ENCODE measurements at regions not wholly inside any gene's neighbourhood (a gene's known extent, or its start where the extent isn't known, plus 50 kb on each side); places are given as distances from the start of the nearest gene placed in this dataset.

DNA sequence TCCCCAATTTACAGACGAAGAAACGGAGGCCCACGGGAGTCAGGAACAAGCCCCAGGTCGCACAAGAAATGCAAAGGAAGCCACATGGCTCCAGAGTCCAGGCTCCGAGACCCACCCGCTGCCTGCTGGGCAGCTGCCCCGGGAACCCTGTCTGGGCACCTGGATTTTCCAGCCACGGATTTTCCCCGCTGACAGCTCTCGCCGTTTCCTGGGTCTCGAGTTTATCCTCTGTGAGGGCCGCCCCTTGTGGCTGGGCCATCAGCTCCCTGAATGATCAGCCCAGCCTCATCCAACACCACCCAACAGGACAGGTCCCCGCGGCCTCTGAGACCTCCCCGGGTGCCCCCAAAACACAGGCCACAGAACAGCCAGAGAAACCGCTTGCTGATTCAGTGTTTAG, 189.7 kb downstream of the BRD1 start:
- no peak for DNase-seq

DNA sequence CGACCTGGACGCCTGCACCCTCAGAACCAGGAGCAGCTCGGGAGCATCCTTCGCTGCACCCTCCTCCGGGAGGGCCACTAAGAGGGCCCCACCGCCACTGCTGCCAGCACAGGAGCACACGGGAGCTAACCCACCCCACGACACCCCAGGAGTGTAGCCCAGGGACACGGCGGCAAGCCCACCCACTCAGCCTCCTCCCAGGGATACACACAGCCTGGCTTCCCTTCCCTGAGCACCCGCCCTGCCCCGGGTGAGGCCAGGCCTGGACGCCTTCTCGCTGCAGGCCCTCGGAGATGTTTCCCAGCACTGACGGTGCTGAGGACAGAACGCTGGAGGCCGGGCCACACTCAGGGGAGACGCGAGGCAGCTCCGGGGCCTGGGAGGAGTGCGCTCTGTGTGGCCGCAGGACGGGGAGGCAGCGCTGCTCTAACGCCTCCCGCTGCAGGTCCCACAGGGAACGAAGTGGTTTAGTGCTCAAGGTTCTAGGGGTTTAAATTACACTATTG, 190.4 kb downstream of the BRD1 start:
- no peak for DNase-seq

DNA sequence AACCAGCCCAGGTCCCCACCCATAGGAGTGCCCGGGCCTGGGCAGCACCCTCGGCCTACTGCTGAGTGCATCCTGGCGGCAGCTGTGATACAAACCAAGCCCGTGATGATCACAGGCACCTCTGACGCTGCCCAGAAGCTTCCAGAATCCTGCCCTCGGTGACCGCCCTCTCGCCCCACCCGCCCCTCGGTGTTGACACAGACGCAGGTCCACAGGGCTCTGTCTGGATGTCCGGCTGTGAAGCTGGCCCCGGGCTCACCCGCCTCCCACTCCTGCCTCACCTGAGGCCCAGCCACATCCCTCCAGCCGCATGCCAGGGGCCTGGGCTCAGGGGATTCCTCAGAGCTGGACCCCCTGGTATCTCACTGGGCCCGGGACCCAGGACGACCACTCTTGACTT, 191.0 kb downstream of the BRD1 start:
- no peak for DNase-seq

DNA sequence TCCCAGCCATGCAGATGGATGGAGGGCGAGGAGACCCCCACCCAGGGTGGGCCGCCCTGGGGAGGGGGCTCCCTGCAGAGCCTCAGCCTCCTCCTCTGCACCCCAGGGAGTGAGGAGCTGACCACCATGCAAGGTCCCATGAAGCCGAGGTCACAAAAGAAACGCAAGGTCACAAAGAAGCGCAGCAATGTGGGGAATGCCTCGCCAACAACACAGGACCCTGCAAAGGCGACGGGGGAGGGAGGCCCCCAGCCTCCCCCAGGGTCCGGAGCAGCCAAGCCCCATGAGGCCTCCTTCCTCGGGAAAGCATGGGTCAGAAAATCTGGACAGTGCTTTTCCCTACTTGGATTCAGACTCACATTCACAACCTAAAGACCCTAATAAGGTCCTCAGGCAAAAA, 191.5 kb downstream of the BRD1 start:
- DNase-seq, result no peak

DNA sequence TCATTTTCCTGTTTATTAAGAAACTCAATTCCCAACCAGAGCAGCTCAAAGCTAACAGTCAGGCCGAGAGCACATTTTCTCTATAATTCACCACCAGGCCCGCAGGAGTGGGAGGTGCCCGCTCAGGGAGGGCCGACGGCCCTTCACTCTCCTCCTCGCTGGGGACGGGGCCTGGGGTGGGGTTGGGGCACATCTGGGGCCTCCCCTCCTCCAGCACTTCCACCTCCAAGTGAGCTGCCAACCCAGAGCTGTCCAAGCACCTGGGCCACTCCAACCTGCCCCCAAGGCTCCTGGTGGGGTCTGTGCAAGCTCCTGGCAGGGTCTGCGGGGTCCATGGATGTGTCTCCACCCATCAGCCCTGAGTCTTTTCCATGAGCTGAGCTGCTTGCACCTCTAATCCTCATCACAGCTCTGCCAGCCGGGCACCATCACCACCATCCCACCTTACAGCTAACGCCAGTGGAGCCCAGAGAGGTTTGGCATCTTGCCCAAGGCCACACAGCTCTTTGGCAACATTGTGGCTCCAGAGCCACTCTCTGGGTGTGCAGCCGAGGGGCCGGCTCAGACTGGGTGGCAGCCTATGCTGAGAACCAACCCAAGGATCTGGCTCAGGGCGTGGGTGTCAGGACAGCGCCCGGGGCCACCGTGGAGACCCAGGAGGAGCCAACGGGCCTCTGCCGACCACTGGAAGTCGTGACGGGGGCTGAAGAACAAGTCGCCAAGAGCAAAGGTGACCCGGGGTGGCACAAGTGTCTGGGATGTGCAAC, 193.5 kb downstream of the BRD1 start:
- no peak for DNase-seq

DNA sequence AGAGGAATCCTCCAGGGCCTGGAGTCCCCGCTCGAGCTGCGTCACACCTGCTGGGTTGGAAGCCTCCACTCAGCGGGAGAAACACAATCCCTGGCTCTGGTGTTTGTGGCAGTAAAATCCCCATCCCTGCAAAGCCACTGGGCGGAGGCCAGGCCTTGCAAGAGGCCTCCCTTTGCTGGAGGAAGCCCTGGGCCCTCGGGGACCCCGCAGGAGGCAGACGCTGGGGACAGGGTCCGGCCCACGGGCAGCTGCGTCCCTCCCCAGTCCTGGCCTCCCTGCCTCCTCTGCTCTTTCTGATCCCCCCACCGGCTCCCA, 194.7 kb downstream of the BRD1 start:
- DNase-seq, result no peak

DNA sequence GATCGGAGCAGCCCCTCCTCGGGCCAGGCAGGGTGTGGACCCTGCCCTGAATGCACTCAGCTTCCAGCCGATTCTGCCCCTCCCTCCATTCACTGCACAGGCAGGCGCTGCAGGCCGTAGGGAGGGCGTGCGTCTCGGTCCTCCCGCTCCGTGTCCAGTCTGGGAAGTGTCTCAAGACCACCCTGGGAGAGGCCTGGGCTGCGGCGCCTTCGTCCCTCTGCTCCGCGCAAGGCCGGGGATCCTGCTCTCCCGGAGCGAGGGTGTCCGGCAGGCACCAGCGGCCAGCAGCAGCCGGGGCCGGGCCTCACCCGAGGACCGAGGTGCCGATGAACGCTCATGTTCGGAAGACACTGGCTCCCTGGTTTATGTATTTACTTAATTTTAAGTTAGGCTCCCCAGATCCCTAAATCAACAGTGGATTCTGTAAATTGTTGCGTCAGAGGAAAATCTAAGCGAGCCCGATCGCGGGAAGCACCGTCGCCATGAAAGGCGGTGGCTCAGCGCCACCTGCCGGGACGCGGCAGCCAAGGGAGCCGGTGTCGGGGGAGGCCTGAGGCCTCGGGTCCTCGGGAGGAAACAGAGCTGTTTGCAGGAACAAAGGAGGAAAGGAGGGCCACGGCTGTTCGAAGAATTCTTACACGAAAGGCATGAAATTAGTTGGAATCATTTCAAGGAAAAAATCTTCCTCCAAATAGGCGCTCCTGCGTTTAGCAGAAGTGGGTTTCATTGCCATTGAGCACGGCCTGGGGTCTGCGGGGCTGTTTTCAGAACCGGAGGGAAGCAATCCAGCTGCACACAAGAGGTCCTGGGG, 195.3 kb downstream of the BRD1 start:
- peak in 1 of 2 experiments; percentile 38 for DNase-seq

DNA sequence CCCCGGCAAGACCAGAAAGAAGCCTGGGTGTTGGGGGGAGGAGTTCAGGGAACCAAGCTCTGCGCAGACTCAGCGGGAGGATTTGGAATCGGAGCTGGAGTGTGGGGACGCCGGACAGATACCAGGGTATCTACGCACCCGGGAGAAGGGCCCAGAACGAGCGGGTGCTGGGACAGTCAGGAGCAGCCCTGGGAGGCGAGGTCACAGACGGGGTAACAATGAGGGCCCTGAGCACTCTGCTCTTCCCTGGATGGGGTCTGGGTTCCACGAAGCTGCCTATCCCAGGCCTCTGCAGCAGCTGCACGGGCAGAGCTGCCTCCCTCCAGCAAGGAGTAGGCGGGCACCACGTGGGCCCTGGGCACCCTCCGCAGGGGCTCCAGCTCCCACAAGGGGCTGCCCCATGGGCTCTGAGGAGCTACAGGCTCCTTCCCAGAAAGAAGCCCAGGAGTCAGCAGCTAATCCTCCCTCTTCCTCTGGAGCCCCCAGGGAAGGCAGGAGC, 197.2 kb downstream of the BRD1 start:
- no peak for DNase-seq

DNA sequence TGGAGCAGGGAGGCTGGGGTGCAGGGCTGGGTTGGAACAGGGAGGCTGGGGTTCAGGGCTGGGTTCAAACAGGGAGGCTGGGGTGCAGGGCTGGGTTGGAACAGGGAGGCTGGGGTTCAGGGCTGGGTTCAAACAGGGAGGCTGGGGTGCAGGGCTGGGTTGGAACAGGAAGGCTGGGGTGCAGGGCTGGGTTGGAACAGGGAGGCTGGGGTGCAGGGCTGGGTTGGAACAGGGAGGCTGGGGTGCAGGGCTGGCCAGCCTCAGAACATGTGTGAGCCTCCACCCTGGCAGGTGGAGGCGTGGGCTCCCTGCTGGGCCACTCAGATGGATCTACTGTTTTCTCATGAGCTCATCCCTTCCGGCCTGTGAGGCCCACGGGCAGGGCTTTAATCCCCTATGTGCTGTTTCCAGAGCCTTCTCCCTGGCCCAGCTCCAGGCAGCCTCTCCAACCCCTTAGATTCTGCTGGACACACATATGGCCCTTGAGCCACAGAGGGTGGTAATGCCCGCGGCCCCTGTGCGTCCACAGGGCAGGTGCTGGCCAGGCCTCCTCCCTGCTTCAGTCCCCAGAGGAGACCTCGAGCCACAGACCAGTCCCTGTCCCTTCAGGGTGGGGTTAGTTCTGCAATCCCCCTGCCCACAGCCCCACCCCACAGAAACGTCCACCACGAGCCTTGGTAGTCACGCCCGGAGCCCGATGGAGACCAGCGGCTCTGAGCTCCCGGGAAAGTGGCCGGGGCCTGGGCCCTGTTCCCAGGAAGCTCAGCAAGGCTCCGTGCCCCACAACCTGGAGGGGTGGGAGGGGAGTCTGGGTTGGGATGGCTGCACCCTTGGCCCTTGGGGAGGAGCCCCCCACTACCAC, 197.9 kb downstream of the BRD1 start:
- no peak for DNase-seq

DNA sequence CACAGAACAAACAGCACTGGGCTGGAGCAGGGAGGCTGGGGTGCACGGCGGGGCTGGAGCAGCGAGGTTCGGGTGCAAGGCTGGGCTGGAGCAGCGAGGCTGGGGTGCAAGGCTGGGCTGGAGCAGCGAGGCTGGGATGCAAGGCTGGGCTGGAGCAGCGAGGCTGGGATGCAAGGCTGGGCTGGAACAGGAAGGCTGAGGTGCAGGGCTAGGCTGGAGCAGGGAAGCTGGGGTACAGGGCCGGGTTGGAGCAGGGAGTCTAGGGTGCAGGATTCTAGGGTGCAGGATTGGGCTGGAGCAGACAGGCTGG, 198.5 kb downstream of the BRD1 start:
- no peak for DNase-seq

DNA sequence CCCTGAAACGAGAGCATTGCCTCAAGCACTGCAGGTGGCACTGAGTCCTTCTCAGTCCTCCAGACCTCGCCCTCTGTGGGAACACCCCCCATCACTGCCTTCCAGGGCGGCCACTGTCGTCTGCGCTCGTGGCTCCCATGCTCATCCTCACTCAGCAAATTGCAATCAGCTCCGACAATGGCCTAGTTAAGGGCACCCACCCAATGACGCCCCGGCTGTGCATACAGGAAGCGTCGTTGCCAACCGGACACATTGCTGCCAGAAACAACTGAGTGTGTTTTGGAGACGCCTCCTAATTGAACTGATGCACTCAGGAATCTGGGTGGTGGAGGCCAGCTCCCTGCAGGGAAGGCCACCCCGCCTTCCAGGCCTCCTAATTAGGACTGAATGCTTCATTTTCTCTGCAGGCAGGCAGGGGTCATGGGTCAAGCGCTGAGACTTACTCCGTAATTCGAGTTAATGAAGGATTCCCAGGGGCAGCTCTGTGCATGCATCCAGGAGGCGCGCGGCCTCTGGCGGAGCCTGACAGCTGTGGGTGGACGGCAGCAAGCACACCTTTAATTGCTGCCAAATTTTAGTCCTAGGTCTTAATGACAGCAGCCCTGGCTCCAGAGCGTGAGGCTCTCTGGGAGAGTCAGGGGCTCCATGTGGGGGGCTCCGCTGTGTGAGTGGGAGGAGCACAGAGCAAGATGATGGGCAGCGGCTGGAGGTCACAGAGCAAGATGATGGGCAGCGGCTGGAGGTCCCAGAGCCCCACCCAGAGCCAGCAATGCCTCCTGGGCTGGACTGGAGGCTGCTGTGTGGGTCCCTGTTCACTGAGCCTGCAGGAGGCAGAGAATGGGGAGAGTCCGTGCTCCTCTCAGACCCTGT, 199.0 kb downstream of the BRD1 start:
- DNase-seq, result no peak

DNA sequence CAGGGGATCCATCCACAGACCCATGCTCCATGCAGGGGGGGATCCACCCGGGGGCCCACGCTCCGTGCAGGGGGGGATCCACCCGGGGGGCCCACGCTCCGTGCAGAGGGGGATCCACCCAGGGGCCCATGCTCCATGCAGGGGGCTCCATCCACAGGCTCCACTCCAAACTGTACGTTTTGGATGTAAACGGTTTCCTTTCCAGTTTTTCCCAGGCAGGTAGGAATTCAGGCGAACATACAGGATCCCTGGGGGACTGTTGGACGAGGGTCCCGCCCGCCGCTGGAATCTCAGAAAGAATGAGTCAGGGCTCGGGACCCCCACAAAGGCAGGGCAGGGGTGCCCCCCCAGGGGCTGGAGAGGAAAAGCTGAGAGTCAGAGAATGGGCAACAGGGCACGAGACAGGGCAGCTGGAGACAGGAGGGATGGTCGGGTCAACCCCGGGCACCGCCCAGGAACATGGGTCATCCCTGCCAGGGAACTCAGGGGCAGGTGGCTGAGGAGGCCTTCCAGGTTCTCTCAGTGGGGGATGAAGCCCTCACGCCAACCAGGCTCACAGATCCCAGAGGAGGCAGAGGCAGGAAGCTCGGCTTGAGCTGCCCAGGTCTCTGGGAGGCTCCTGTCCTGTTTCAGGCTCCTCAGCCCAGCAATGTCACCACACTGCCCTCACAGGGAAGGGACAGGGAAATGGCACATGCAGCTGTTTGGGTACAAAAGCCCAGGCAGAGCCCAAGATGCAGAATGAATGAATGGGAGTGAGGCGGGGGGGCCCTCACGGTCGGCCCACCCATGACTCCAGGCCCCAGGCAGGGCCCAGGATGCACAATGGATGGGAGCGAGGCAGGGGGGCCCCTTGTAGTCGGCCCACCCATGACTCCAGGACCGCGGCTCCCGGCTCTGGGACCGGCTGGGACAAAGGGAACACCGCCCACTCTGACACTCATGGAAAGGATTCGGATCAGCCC, 200.2 kb downstream of the BRD1 start:
- no peak for DNase-seq

DNA sequence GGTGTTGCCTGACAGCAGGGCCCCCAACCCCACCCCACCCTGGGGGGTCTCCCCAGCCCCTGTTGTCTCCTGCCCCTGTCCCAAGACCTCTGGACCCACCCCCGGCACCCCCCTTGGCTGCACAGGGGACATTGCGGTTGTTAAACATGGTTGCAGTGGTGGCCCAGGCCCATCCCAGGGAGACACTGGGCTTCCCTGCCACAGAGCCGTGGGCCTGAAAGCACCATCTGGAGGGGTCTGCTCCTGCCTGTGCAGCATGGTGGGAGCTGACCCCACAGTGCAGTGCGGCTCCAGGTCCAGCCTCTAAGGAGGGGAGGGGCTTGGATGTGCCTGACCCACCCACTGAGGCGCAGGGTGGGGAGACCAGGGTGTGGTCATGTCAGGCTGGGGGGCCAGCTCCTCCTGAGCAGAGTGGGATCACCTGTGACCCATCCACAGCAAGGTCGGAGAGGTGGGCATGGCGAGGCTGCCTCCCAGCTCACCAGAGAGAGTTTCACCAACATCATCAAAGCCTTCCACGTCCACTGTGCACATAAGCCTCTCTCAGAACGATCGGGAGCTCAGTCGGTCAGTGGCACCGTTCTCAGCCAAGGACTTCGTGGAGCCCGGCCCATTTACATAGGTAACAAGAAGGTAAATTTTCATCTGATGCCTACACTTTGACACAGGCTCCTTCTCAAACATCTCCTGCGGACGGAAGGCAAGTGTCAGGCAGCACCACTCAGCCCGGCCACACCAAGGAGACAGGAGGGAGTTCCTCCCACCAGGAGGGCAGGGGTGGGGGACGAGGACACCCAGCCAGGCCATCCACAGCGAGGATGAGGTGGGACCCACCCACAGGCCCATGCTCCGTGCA, 201.1 kb downstream of the BRD1 start:
- no peak for DNase-seq

DNA sequence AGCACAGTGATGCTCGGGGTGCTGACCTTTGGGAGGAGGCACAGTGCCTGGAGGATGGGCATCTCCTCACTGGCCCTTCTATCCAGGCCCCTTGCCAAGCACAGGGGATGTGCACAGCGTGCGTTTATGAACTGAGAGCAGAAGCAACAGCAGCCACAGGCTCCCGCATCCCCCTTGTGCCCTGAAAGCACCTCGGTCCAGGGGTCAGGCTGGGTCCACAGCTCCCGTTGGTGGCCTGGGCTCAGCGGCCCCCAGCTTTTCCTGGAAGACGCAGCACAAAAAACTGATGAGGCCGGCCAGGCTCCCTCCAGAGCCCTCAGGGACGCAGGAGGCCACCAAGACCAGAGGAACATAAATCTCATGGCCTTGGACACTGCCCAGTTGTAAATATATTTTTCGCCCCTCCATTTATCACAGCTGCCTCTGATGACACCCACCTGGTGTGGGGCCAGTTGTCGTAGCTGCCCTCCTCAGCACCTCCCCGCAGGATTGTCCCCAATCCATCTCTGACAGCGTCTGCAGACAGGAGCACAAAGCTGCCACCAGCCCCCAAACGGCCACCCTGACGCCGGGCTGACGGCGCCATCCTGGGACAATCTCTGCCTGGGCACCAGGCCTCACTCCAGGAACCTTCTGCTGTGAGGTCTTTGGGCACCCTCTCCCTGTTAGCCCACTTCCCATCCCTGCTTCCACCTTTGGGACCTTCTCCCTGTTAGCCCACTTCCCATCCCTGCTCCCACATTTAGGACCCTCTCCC, 203.1 kb downstream of the BRD1 start:
- no peak for DNase-seq

DNA sequence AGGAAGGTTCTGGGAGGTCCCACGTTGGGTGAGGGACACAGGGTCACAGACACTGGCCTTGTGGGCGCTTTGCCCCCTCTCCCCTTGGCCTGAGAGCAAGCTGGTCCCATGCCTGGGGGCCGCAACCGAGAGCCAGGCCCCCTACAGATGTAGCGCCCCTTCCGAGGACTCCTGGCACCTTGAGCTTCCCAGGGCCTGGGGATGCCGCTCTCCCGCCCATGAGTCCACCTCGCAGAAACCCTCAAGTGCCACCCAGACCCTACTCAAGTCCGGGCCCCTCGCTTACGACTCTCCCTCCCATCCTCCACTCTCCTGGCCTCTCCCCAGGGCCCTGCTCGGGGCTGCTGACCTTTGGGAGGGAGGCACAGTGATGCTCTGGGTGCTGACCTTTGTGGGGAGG, 204.0 kb downstream of the BRD1 start:
- DNase-seq, result no peak

DNA sequence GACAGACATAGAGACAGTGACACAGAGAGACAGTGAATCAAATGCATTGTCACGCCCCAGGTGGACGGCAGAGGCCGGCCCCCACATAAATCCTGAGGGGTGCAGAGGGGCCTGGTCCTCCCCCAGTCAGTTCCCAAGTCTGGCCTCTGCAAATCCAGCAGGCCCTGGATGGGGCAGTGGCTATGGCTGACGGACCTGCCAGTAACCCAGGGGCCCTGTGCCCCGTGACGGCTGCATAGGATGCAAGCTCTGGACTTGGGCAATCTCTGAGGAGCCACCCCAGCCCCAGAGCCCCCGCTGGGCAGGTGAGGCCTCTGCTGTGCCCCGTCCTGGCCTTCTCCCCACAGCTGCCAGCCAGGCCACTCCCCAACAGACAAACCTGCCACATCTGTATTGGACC, 204.5 kb downstream of the BRD1 start:
- no peak for DNase-seq

DNA sequence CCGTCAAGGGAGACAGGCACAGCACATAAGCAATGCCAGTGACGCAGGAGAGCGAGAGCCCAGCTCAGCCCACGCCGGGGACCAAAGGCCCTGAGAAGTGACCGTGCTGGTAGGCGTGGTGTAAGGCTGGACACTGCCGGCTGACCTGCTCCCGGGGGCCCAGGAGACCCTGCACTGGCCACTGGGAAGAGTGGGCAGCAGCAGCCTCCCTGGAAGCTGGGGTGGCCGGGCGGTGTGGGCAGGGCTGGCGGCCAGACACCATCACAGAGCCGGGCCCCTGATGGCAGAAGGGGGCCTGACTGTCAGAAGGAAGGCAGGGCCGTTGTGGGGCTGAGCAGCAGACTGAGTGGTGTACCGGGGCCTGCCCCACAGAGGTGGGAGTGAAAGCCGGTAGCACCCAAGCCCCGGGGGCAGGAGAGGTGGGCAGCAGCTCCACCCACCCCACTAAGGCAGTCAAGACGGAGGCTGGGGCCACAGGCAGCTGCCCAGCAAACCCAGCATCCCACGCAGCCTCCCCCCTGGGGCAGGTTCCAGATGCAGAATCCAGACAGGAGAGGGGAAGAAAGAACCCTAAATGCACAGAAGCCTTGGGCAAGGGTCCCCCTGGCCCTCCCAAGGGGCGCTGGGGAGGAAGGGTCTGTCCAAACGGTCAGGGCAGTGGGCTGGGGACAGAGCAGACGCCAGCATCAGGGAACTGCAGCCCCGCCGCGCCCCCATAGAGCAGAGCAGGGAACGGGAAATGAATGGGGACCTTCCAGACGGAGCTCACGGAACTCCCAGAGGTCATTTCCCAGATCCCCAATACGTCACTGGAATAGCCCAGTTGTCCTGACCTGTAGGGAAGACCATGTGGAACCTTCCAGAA, 205.2 kb downstream of the BRD1 start:
- no peak for DNase-seq

DNA sequence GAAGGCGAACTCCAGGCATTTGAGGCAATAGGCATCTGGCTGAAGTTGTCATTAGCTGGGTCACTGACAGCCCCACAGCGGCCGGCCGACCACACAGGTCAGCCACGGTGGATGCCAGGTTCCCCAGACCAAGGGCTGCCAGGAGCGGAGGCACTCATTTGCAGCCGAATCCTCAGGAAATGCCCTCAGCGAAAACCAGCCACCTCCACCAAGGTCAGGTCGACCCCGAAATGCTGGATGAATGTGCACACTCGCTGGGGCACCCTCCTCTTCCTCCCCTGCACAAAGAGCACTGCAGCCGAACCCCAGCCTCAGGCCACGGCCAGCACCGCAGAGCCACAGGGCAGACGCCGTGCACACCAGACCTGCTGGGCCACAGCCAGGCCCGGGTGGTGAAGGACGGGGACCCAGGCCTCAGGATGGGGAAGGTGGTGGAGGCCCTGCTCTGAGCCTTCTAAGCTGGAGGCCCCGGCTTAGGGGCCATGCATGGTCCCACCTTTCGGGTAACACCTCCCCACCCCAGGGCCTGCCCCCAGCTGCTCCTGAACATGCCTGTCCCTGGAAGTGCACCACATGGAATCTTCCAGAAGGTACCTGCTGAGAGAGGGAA, 206.0 kb downstream of the BRD1 start:
- no peak for DNase-seq

Data from SW 1271 (cell line).